Loucy (cell line): ENCODE measurements at regions not wholly inside any gene's neighbourhood (a gene's known extent, or its start where the extent isn't known, plus 50 kb on each side); places are given as distances from the start of the nearest gene placed in this dataset.
A peak's percentile ranks its signal among the peaks of the same experiment; 100 is the strongest.

Experiments
- H2AFZ ChIP-seq: fragments of 200-600 bp; sonication (generic); 2 replicates; pipeline ENCODE4 v1.6.0; 2016; ENCODE audit warnings: antibody characterized with exemption, mild to moderate bottlenecking, low read length, moderate library complexity
- H3F3A ChIP-seq: fragments of 200-600 bp; 2 replicates; pipeline ENCODE4 v1.6.0; 2016; ENCODE audit warnings: antibody characterized with exemption, low read depth, mild to moderate bottlenecking
- H3K27me3 ChIP-seq: fragments of 200-600 bp; sonication (generic); 2 replicates; pipeline ENCODE4 v1.6.1; 2014; ENCODE audit warnings: low read length, mild to moderate bottlenecking; ENCODE audit not compliant: insufficient read depth, poor library complexity, severe bottlenecking
- H3K36me3 ChIP-seq: fragments of 200-600 bp; sonication (generic); 2 replicates; pipeline ENCODE4 v1.6.1; 2016; ENCODE audit warnings: low read length; ENCODE audit not compliant: insufficient read depth
- H3K4me1 ChIP-seq: fragments of 200-600 bp; sonication (generic); 2 replicates; pipeline ENCODE4 v1.5.1; 2014; ENCODE audit warnings: low read length, mild to moderate bottlenecking; ENCODE audit not compliant: insufficient read depth, poor library complexity, severe bottlenecking
- H3K4me2 ChIP-seq: fragments of 200-600 bp; sonication (generic); 2 replicates; pipeline ENCODE4 v1.6.0; 2014; ENCODE audit warnings: antibody characterized with exemption, low read length, low read depth, mild to moderate bottlenecking; ENCODE audit not compliant: poor library complexity, severe bottlenecking
- H3K4me3 ChIP-seq: fragments of 200-600 bp; sonication (generic); 2 replicates; pipeline ENCODE4 v1.5.1; 2014; ENCODE audit warnings: low read length, mild to moderate bottlenecking, mixed read lengths; ENCODE audit not compliant: poor library complexity, severe bottlenecking
- H3K79me2 ChIP-seq: fragments of 200-600 bp; sonication (generic); 2 replicates; pipeline ENCODE4 v1.6.1; 2014; ENCODE audit warnings: low read length; ENCODE audit not compliant: insufficient read depth
- H3K9ac ChIP-seq: fragments of 200-600 bp; sonication (generic); 2 replicates; pipeline ENCODE4 v1.6.0; 2014; ENCODE audit warnings: mild to moderate bottlenecking, low read depth, low read length, moderate library complexity; ENCODE audit not compliant: poor library complexity, severe bottlenecking
- H3K9me2 ChIP-seq: fragments of 200-600 bp; sonication (generic); replicated peaks from 2 replicates; pipeline ENCODE4 v1.6.1; 2016; ENCODE audit warnings: low read depth, low read length, mixed read lengths
- H3K9me3 ChIP-seq: fragments of 200-600 bp; sonication (generic); 2 replicates; pipeline ENCODE4 v1.6.1; 2014; ENCODE audit warnings: mild to moderate bottlenecking, antibody characterized with exemption, low read length, low read depth; ENCODE audit not compliant: insufficient read depth
- H4K20me1 ChIP-seq: fragments of 200-600 bp; sonication (generic); 2 replicates; pipeline ENCODE4 v1.6.0; 2014; ENCODE audit warnings: antibody characterized with exemption, low read length, mild to moderate bottlenecking; ENCODE audit not compliant: insufficient read depth, poor library complexity, severe bottlenecking
- CTCF ChIP-seq: fragments of 200-600 bp; sonication (generic); conservative IDR thresholded peaks from 2 replicates; pipeline ENCODE4 v1.5.1; 2014; ENCODE audit warnings: mild to moderate bottlenecking, antibody characterized with exemption, low read length
- EZH2phosphoT487 ChIP-seq: fragments of 200-600 bp; IDR thresholded peaks from 2 replicates; pipeline ENCODE4 v1.6.1; 2018; ENCODE audit warnings: antibody characterized with exemption, mild to moderate bottlenecking, moderate library complexity, borderline replicate concordance

- no peak overlapping the region for H3K4me2 ChIP-seq
- H3K4me3 ChIP-seq, result no peak overlapping the region
- no peak overlapping the region for H3K9ac ChIP-seq
- H3K36me3 ChIP-seq, result no peaks in the 10 kb centered on the region
- H3K9me2 ChIP-seq, result no peaks in the 10 kb centered on the region
- H4K20me1 ChIP-seq, result no peaks in the 10 kb centered on the region
- no peak for TF ChIP-seq CTCF
- no peak for TF ChIP-seq EZH2phosphoT487
- no peaks in the 10 kb centered on the region for H3K4me1 ChIP-seq
- H3K79me2 ChIP-seq, result no peaks in the 10 kb centered on the region
- no peaks in the 10 kb centered on the region for H3F3A ChIP-seq
- no peak overlapping the region for H2AFZ ChIP-seq
- H3K9me3 ChIP-seq, result no peaks in the 10 kb centered on the region
- no peaks in the 10 kb centered on the region for H3K27me3 ChIP-seq
Measured at GRCh38 chr9:13576101-13576500, 296.6 kb upstream of the MPDZ start.

- Histone ChIP-seq H3K9me2 (no peaks in the 10 kb centered on the region), H3K27me3 (no peaks in the 10 kb centered on the region), H3K4me1 (no peaks in the 10 kb centered on the region), H2AFZ (no peak overlapping the region), H4K20me1 (no peaks in the 10 kb centered on the region), H3F3A (no peaks in the 10 kb centered on the region), H3K9ac (no peak overlapping the region), H3K4me2 (no peak overlapping the region), H3K36me3 (no peaks in the 10 kb centered on the region), H3K4me3 (no peak overlapping the region), H3K9me3 (no peaks in the 10 kb centered on the region), H3K79me2 (no peaks in the 10 kb centered on the region)
- no peak for TF ChIP-seq CTCF
- TF ChIP-seq EZH2phosphoT487, result no peak
Measured at GRCh38 chr9:13575558-13575957, 296.1 kb upstream of the MPDZ start.

- Histone ChIP-seq H3K9me3 (no peaks in the 10 kb centered on the region), H3K4me2 (no peak overlapping the region), H2AFZ (0 out of 2 replicates have a peak overlapping the region, but pooled peaks have one; percentile 67), H3K27me3 (no peaks in the 10 kb centered on the region), H4K20me1 (no peaks in the 10 kb centered on the region), H3K4me3 (no peak overlapping the region), H3F3A (no peaks in the 10 kb centered on the region), H3K4me1 (no peaks in the 10 kb centered on the region), H3K79me2 (no peaks in the 10 kb centered on the region), H3K9me2 (no peaks in the 10 kb centered on the region), H3K9ac (no peak overlapping the region), H3K36me3 (no peaks in the 10 kb centered on the region)
- TF ChIP-seq CTCF, result no peak
- TF ChIP-seq EZH2phosphoT487, result no peak
Measured at GRCh38 chr9:13570068-13570974, 290.8 kb upstream of the MPDZ start.
